Peyer's patch (tissue), 4 donors: ENCODE measurements at regions not wholly inside any gene's neighbourhood (a gene's known extent, or its start where the extent isn't known, plus 50 kb on each side); places are given as distances from the start of the nearest gene placed in this dataset.

Experiments
- POLR2A ChIP-seq, 2 donors: fragments of 450-650 bp; IDR thresholded peaks; one replicate each; pipeline ENCODE4 v1.5.1; 2017; ENCODE audit warnings: antibody characterized with exemption in 2 of 2, mild to moderate bottlenecking in 2 of 2, moderate library complexity in 2 of 2
- TF ChIP-seq, protein P1 (sequence below), 6 experiments: fragments of 450-650 bp in 4 of 6; fragments of 200-600 bp in 2 of 6; sonication (generic) in 1 of 6; IDR thresholded peaks; one replicate each; pipeline ENCODE4 v1.5.1; 2017 to 2019; ENCODE audit warnings: antibody characterized with exemption in 6 of 6, mild to moderate bottlenecking in 3 of 6, moderate library complexity in 1 of 6

DNA sequence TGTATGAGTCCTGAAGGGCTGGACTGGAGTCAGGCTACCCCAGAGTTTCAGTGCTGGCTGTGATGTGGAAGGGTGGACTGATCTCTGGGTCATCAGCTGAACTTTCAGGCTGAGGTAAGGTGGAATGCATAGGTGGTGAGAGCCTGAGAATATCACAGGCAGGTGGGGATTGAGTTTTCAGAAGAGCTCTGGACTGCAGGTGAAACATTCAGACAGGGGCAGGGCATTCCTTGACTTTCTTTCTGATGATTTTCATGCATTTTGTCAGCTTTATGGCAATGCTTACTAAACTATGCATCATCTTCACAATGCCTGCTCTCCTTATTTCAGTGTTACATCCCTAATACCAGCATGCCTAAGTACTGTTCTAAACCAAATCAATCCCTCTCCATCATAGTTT lies 755.0 kb downstream of the KCNA4 start:
- TF ChIP-seq, protein P1, sequence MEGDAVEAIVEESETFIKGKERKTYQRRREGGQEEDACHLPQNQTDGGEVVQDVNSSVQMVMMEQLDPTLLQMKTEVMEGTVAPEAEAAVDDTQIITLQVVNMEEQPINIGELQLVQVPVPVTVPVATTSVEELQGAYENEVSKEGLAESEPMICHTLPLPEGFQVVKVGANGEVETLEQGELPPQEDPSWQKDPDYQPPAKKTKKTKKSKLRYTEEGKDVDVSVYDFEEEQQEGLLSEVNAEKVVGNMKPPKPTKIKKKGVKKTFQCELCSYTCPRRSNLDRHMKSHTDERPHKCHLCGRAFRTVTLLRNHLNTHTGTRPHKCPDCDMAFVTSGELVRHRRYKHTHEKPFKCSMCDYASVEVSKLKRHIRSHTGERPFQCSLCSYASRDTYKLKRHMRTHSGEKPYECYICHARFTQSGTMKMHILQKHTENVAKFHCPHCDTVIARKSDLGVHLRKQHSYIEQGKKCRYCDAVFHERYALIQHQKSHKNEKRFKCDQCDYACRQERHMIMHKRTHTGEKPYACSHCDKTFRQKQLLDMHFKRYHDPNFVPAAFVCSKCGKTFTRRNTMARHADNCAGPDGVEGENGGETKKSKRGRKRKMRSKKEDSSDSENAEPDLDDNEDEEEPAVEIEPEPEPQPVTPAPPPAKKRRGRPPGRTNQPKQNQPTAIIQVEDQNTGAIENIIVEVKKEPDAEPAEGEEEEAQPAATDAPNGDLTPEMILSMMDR (IDR thresholded peaks at IDR 0.05): no peak
- TF ChIP-seq POLR2A (IDR thresholded peaks at IDR 0.05): no peak
